GM08714 (cell line): ENCODE measurements at regions not wholly inside any gene's neighbourhood (a gene's known extent, or its start where the extent isn't known, plus 50 kb on each side); places are given as distances from the start of the nearest gene placed in this dataset.

Source experiments
- H3K4me3 ChIP-seq: fragments of 200-500 bp; sonication (Bioruptor generic); 2 replicates; pipeline ENCODE4 v1.5.1; 2014; ENCODE audit warnings: mild to moderate bottlenecking, low read length, inconsistent platforms
- ZNF274 ChIP-seq: IDR thresholded peaks from 2 replicates; pipeline ENCODE4 v1.6.1; 2012; ENCODE audit warnings: mild to moderate bottlenecking, low read depth, low read length

GRCh38 chr21:25281134-25281533, 326.1 kb downstream of the MRPL39 start:
- no peak for TF ChIP-seq ZNF274
- no peak overlapping the region for H3K4me3 ChIP-seq

GRCh38 chr21:25280061-25280460, 327.2 kb downstream of the MRPL39 start:
- H3K4me3 ChIP-seq, result no peak overlapping the region

DNA sequence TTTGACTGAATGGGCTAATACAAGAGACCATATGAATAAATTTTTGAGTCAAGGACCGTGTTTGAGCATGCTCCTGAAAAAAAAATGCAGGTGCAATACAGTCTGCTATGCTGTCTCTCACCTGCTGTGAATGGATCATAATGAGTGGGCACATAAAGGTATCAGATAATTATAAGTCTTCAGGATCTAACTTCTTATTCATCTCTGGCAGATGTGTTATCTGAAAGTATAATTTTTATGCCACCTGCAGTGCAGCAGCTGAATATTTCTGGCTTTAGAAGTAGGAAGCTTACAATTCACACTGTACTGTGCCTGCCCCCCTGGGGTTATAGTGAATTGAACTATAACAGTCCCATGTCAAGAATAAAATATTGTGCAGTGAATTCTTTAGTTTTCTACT, 333.3 kb downstream of the MRPL39 start:
- no peak overlapping the region for H3K4me3 ChIP-seq
- no peak for TF ChIP-seq ZNF274

More at GRCh38 chr21:25280061-25280460, 327.2 kb downstream of the MRPL39 start:
- no peak for TF ChIP-seq ZNF274

DNA sequence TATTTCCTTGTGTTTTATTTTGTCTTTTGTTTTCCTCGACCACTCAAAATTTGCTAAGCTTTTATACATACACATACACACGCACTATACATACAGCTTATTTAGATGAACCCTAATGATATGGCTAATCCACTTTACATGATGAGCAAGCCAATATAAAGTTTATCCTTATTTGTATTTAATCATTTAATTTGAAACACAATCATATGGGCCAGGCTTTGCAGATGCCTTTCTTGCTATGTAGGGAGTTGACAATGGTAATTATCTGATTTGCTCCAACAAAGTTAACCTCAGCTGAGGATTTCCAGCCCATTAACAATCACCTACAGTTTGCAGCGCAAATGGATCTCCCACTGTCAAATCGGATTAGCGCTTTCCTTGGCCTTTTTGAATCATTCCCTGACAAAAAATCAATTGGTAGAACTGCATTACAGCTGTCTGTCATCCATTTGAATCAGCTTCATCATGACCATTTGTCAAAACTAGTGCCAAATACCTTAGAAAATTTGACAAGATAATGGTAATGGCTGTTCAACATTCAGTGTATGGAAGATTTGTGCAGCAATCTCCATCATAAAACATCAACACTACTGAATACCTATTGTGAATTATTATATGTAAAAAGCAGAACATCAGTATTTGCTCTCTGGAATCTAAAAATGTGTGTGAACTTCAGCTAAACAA, 352.6 kb downstream of the MRPL39 start:
- no peak overlapping the region for H3K4me3 ChIP-seq
- TF ChIP-seq ZNF274, result no peak

DNA sequence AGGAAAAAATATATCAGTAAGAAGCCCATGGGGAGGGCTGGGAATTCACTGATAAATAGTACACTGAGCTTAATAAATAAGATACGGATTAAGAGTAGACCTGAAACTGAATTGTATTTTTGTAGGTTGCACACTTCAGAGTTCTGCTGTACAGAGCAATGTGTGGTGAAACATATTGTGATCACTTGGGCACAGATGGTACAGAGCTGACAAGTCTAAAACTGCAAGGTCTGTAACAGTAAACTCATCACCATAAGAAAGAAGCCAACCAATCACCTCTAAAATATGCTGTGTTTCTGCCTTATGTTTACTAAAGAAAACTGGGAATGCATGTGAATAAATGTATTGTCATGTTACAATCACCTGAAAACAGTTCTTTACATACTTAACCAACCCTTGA, 360.7 kb downstream of the MRPL39 start:
- no peak for TF ChIP-seq ZNF274
- no peak overlapping the region for H3K4me3 ChIP-seq

DNA sequence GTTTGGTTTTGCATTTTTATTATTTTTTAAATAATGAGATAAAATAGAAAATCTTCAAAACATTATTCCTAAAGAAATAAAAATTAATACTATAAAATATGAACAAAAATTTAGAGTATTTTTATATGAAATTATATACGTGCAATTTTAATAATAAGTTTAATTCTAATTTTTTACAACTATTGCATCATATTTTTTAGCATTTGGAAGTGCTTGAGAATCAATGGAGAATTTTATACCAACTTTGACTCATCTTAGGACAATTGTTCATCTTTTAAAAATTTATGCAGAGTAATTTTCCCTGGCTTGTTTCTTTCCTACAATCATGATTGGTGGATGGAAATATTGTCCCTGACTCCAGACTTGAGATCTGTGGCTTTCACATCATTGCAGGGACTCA, 362.5 kb downstream of the MRPL39 start:
- no peak for TF ChIP-seq ZNF274
- no peak overlapping the region for H3K4me3 ChIP-seq

DNA sequence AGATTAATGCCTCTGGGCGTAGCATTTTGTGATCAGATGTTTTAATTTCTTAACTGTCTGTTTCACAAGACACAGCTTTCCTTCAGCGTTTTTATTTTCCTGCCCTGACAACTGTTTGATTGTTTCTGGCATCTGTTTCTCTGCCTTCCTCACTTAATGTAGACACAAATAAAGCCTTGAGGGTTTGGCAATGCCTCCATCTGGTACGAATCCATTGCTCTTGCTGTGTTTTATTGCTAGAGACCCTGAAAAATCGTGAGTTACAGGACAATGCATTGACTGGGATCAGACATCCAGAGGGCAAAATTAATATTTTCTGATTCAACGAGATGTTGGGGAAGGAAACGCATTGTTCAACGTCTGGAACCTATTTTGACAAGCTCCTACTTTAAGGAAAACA, 363.5 kb downstream of the MRPL39 start:
- no peak for TF ChIP-seq ZNF274

DNA sequence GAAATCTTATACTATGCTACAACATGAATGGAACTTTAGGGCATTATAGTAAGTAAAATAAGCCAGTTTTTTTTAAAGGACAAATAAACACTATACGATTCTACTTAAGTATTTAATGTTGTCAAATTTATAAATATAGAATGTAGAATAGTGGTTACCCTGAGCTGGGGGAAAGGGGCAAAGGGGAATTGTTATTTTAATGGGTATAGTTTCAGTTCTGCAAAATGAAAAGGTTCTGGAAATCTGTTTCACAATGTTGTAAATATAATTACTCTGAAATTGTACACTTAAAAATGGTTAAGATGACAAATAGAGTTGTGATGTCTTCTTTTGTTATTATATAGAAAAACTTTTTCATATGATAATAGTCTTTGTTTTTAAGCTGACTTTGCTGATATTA, 366.3 kb downstream of the MRPL39 start:
- no peak for TF ChIP-seq ZNF274
- no peak overlapping the region for H3K4me3 ChIP-seq

More for the DNA sequence above, 363.5 kb downstream of the MRPL39 start:
- H3K4me3 ChIP-seq, result no peak overlapping the region

DNA sequence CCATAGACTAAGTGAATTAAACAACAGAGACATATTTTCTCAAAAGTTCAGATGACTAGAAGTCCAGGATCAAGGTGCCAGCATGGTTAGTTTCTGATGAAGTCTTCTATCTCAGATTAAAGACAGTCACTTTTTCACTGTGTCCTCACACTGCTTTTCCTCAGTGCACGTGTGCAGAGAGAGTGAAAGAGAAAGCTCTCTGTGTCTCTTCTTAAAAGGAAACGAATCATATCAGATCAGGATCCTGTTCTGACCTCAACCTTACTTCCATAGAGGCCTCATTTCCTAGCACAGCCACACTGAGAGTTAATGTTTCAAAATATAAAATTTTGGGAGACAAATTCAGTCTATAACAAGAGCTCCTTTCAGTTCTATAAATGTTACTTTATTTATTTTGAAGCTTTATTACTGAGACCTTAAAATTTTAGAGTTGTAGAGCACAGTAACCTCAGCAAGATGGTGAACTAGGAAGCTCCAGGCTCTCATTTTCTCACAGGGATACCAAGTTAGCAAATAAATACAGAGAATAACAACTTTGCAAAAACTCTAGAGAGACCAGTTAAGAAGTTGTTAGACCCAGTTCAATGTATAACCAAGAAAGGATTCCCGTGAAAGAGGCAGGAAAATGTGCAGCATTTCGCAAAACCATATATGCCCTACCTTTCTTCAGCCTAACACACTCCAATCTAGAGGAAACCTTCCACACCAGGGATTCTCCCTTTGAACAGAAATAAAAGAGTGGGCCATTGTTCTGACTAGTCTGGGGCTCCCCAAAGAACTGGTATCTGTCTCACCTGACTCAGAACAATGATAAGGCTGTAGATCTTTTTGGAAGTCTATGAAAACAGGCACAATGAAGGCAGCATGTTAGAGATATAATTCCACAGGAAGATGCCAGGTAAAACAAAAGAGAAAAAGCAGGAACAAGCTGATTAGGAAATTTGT, 372.2 kb downstream of the MRPL39 start:
- TF ChIP-seq ZNF274, result no peak
- no peak overlapping the region for H3K4me3 ChIP-seq

GRCh38 chr21:25220954-25221353, 386.3 kb downstream of the MRPL39 start:
- H3K4me3 ChIP-seq, result no peak overlapping the region
- TF ChIP-seq ZNF274, result no peak

- H3K4me3 ChIP-seq, result no peak overlapping the region
- no peak for TF ChIP-seq ZNF274
These were observed 387.1 kb downstream of the MRPL39 start for GRCh38 chr21:25220169-25220568.

- no peak overlapping the region for H3K4me3 ChIP-seq
- TF ChIP-seq ZNF274, result no peak
These were observed 391.4 kb downstream of the MRPL39 start for GRCh38 chr21:25215698-25216384.

DNA sequence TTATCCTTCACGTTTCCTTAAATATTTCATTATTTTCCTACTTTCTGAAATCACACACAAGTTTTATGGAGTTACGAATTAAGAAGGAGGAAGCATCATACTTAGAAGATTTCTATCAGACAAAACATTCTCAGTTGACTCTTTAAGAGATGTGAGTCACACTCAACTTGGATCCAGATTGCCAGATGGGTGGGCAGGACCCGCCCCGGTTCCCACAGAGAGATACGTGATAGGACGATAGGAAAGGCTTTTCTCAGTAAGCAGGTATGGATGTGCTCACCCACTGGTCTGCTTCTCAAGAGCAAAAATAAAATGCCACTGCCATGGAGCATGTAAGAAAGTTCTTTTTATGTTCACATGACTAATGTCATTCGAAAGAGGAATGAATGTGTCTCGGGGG, 392.6 kb downstream of the MRPL39 start:
- TF ChIP-seq ZNF274, result no peak
- no peak overlapping the region for H3K4me3 ChIP-seq

DNA sequence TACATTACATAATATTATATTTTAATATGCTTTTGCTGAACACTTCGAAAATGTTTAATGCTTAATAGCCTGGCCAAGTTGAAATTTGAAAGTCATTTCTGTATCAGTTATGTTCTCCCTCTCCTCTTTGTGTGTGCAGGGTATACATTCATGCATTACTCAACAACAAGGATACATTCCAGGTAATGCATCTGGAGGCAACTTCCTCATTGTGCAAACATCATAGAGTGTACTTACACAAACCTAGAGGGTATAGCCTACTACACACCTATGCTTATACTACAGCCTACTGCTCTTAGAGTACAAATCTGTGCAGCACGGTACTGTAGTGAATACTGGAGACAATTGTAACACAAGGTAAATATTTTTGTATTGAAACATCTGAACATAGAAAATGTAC, 407.3 kb downstream of the MRPL39 start:
- H3K4me3 ChIP-seq, result no peak overlapping the region
- no peak for TF ChIP-seq ZNF274
